ENCODE measurements at regions not wholly inside any gene's neighbourhood (a gene's known extent, or its start where the extent isn't known, plus 50 kb on each side); places are given as distances from the start of the nearest gene placed in this dataset.
A peak's percentile ranks its signal among the peaks of the same experiment; 100 is the strongest.

DNA sequence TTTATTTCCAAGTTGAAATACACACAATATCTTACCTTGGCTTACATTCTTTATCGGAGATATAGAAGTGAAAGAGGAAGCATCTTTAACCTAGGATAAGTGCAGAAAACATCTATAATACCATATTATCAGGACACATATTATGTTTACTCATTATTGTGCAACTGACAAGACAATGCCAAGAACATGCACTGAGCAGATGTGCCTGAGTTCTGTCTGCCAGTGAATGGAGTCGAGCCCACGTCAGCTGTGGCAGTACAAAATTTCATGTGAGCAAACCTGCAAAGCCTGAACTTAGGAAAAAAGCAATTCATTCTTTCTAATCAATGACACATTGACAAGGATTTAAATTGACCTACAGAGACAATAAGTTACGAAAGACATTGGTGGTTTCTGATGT, 154.4 kb downstream of the AXIN2 start:
- DNase-seq = no peak

DNA sequence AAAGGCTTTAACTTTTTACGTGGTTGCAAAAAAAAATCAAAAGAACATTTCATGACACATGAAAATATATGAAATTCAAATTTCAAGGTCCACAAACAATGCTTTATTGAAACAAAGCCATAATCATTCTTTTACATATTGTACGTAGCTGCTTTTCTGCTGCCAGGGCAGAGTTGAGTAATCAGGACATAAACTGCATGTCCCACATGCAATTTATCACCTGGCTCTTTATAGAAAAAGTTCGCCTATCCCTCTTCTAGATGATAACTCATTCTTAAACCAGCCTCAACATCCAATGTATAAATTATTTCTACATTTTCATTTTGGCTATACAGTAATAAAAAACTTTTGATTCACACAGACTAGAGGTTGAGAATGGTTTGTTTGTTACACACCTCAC, 154.9 kb downstream of the AXIN2 start:
- DNase-seq = no peak

DNA sequence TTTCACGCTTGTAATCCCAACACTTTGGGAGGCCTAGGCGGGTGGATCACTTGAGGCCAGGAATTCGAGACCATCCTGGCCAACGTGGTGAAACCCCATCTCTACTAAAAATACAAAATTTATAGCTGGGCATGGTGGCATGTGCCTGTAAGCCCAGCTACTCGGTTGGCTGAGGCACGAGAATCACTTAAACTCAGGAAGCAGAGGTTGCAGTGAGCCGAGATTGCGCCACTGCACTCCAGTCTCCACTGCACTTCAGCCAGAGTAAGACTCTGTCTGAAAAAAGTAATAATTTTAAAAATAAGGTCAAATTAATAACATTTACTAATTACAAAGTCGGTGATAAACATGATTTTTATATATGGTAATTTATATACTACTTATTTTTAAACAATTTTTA, 155.9 kb downstream of the AXIN2 start:
- DNase-seq = no peak

DNA sequence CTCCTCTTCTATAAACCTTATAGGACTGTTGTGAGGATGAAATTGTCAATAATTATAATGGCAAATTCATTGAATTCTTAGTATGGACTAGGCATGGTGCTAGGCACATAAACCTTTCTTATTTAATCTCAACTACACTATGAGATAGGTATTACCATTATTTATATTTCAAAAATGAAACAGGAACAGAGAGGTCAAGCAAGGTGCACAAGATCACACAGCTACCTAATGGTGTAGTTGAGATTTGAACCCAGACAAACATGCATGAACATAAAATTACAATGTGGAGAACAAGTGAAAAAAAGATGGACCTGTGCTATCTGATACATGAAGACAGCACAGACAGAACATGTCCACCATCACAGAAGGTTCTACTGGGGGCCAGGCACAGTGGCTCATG, 156.7 kb downstream of the AXIN2 start:
- DNase-seq = no peak

DNA sequence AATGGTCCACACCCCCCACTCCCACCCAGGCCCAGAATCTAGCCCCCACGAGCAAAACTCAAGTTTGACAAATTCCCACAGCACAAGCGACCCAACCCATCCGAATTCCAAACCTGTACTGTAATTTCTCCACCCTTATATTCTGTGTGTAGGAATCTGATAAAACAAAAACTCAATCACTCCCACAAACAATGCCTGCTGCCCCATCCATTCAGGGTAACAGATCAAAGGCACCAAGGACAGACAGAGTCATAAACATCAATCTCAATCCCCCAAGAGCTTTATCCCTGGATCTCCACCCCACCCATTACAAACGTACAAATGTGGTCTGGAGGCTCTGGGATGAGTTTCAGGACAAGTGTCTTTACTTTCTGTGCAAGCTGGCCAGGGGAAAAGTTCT, 157.8 kb downstream of the AXIN2 start:
- DNase-seq = no peak

DNA sequence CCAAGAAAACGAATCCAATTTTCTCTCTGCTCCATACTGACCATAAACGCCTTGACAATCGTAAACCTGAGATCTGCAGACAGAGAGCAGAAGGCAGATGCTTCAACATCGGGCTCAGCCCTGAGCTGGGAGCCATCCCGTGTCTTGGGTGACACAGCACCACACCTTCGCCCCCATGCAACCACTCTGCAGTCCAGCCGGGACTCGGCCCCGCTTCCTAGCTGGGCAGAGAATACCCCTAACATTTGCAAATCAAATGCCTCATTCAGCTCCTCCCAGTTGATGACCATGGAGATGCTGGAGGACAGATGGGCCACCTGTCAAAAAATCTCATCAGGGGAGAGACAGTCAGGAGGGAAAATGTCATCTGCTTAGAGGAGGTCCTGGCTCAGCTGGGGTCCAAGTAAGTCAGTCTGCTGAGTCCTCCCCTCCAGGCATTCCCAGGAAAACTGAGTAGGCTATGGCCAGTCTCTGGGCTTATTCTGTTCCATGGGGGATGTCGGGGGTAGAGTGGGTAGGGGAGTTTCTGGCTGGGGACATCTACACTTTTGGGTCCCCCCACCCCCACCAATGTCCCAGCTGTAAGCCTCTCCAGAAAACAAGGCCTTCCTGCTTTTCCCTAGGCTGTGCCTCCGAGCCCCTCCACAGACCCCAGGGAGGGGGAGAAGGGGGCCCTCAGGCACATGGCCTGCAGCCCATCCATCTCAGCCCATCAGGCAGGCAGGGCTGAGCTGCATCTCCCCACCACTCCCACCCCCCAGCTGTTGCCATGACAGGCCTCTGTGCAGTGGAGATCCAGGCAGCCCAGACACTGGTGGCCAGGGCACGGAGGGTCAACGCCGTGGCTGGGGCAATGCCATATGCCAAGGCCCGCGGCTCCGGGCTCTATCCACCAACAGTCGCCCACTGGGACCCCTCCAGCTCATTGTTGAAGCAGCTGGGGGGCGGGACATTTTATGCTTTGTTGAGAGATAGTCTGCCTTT, 158.6 kb downstream of the AXIN2 start:
- DNase-seq = no peak

DNA sequence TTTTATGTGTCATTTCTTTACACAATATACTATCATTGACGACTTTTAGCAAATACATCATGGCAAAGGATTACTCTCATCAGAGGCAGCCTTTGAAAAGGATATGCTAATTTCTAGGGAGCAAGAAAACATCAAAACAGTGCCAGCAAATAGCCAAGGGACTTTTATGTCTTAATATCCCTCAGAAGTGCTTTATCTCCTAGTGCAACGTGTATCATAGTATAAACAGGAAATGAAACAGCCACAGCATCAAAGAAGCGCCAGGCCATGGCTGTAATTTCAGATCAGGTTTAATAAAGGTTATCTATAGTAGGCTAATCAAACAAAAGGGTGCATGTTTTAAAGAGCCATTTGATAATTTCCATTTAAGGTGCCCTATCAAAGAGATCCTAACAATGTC, 159.9 kb downstream of the AXIN2 start:
- DNase-seq = no peak

DNA sequence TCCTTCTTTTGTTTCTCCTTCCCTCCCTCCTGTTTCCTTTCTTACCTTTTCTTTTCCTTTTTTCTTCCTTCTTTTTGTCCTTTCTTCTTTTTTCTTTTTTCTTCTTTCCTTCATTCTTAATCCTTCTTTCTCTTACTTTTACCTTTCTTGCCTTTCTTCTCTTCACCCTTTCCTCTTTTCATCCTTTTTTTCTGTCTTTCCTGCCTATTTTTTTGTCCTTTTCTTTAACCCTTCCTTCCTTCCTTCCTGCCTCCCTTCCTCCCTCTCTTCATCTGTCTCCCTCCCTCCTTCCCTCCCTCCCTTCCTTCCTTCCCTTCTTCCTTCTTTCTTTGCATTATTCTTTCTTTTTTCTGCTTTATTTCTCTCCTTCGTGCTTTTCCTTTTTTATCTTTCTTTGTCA, 160.7 kb downstream of the AXIN2 start:
- DNase-seq = no peak

DNA sequence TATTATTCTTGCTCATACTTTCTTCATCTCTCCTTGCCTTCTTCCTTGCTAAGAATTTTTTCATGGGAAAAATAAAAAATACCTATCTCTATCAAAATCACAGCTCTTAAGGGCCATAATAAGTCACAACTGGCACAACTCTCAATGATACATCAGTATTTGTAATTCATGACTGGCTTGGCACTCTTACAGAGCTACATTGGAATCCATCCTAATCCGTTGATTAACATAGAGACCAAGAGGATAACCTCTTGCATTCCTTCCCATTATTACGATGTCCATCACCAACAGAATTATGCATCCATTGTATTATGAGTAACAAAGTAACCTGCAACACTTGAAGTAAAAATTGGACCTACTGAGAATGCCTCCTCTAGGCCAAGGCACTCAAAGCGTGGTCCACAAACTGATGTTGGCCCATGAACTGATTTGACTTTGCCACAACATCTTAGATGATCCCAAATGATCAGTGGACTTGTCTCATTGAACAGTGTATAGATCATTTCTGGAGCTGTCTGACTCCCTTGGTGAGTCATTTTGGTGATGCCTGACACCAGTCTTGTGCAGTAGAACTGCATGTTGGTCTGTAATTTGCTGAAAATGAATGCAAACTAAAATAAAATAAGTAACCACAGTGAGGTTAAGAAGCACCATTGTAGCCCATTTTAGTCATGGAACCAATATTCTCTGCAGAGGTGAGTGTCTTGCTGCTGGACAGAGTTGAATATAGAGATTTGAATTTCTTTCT, 163.2 kb downstream of the AXIN2 start:
- no peak for DNase-seq

DNA sequence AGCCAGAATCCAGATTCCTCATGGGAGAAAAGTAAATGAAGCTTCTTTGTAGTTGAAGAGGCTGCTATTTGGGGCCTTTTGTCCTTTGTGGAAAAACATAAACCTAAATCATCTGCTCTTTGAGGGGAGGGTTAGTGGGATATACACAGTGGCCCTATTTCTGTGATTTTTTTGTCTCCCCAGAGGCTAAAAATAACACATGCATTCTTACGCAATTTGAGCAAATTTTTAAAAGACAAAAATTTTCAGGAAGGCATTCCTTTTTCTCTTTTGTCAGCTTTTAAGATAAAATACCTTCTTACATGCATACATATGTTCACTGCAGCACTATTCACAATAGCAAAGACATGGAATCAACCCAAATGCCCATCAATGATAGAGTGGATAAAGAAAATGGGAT, 165.5 kb downstream of the AXIN2 start:
- no peak for DNase-seq

DNA sequence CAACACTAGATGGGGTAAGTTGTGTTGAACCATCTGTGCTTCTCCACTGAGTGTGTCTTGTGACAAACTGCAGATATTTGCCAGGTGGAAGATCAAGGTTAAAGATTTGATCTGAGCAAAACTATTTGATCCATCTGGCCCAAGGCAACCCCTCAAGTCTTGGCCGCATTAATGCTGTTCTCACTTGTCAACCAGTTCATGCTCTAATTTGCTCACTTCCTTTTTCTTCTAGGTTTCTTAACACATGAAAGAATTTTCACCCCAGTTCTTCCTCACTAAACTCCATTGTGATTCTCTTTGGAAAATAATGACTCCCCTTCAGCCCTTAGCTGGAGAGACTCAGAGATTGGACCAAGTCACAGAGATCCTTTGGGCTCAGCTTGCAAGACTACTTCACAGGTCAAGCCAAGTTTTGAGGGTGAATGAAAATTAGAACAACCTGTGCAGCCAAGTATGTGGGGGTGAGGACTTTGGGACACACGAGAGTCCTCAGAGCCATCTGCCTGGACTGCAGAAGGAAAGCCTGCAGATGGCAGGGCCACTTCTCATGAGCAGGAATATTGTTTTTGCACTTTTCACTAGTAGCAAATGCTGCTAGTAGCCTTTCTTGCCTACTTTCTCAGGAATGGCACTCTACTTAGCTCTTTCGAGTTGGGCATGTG, 166.5 kb downstream of the AXIN2 start:
- DNase-seq = no peak

DNA sequence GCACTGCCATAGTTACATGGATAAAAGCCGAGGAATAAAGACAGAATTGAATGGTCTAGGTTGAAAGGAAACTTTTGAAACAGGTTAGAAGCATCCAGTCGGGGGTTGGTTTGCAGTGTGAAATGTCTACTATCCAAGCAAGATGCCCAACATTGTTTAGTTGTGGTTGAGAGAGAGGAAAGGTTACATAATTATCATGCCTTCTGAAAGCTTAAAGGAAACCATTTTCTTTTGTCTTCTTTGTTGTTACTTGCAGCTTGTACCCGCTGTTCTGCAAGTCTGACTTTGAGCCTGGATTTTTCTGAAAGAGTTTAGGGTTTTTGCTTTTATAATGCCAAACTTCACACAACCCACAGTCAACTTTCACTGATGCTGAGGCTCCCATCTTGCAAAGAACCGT, 167.9 kb downstream of the AXIN2 start:
- no peak for DNase-seq

DNA sequence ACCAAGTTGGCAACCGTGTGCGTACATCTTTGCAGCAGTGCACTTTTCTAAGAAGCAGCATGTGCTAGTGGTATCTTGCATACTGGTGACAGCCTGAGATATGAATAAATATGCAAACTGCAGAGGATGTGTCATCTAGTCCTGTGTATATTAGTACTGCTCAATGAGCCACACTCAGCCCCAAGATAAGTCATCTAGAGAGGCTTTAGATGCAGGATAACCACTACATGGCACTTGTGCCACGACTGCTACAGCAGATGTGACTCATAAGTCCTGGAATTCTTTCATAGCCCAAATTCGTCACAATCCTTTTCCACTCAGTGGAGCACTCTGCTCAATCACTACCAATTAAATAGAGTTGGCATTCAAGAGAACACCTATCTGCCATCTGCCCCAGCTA, 171.5 kb downstream of the AXIN2 start:
- peak in 1 of 56 donors; percentile 3 for DNase-seq

DNA sequence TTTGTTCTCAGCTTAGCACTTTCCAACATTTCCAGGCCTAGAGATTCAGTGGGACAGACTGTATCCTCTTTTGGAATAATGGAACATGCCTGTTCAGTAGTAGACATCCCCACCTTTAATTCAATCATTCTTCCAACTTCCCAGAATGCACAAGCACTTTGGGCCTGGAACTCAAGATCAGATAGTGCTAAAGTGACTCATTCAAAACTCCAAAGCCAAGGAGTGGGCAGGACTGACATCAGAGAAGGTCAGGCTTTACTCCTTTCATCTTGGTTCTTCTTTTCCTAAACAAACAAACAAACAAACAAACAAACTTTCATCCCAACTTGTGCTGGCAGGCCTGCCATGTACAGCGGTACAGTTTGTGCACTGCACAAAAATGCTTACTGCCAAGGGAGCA, 172.0 kb downstream of the AXIN2 start:
- no peak for DNase-seq

DNA sequence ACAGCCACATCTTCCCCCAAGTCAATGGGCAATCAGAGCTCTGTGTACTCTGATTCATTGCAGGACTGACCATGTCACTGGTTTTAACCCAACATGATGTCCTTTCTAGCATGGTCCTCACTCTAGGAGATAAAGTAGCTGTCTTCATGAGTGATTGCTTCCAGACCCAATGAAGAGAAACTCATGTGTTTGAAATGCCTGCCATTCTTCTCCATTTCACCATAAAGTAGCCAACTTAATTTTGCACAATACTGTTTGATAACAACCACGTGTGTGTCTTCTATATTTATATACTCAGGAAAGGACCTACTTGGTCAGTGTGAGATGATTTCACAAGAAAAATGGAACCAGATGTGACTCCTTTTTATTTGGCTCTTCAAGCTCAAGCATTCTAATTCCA, 172.5 kb downstream of the AXIN2 start:
- no peak for DNase-seq

DNA sequence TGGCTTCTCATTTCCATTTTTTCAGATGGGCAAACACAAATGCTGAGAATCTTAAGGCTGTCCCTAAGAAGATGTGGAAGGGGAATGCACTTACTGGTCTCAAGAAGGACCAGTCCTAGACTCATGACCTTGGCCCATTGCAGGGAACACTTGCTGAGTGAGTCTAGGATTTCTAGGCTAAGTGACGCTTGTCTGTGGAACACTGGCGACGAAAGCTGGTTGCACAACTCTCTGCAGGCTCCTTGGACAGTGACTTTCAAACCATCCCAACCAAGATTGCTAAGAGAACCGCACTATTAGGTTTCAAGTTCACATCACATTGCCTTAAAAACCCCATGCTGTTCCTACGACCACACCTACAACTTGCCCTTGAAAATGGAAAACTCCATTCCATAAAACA, 174.1 kb downstream of the AXIN2 start:
- no peak for DNase-seq

DNA sequence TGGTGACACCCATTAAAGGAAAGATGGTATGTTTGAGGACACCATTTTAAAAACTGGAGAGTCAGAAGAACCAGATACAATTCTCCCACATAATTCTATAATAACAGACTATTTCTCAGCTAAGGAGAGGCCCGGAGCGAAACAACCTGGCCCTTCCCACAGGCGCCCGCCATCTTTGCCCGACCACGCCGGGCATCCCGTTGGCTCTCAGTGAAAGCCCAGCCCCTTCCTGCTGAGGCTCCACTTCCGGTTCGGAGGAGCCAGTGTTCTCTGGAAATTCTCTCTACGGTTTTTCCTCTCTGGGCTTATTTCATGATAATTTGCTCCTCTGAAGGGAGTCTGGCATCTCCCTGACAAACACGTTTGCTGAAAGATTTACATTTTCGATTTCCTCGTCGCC, 175.7 kb downstream of the AXIN2 start:
- no peak for DNase-seq

DNA sequence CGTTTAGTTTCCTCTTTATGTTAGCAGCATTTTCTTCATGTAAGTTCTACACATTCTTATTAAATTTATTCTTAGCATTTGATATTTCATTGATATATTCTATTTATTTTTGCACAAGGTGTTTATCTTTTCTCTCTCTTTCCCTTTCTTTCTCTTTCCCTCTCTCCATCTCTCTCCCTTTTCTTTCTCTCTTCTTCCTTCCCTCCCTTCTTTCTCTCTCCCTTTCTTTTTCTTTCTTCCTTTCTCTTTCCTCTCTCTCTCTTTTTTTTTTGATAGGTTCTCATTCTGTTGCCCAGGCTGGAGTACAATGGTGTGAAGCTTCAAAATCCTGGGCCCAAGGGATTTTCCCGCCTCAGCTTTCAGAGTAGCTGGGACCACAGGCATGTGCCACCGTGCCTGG, 176.4 kb downstream of the AXIN2 start:
- no peak for DNase-seq

DNA sequence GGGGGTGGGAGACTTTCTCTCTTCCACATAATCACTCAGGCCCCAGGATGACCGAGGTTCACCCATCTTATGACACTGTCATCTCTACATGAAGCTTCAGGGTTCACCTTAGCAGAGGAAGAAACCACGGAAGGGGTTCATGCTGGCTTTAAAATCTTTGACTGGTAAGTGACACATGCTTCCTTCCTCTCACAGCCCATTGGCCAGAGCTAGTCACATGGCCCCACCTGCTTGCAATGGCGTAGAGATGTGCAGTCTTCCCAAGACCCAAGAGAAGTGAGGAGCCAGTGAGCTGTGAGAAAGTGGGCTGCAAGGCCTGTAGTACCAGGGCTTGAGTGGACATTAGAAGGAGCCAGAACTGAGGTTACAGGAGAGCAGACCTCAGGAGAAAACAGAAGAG, 180.3 kb downstream of the AXIN2 start:
- no peak for DNase-seq

DNA sequence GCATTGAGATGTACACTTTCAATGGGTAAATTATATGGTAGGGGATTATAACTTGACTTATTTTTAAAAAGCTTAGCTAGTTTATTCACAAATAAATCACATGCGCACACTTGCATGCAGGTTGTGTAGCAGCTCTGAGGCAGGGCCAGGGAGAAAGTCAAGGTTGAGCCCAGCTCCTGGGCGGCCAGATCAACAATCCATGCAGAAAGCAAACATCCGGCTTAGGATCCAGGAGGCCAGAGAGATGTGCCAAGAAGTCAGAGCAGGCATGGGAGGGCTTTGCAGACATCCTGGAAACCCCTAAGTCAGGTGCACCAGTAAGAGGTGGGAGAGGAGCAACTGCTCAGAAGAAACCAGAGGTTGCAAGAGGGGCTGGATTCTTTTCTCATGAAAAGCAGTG, 186.5 kb downstream of the AXIN2 start:
- DNase-seq = no peak

DNA sequence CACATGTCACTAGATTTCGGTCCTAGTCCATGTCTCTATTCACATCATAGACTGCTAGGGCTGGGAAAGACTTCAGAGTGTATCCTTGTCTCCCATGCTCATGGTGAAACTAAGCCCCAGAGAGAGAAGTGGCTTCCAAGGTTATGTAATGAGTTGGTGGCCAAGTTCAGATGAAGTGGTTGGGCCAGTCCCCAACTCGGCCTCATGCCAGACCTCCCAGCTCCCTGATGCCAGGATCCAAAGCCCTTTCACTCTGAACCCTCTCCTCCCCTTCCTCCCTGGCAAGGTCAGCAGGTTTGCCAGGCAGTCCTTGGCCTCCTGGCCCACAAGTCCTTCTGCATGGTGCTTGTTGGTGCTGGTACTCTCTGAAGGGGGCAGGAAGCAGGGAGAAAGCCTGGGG, 189.7 kb downstream of the AXIN2 start:
- peak in 14 of 56 donors; percentile 1 to 18 (median 10) for DNase-seq

DNA sequence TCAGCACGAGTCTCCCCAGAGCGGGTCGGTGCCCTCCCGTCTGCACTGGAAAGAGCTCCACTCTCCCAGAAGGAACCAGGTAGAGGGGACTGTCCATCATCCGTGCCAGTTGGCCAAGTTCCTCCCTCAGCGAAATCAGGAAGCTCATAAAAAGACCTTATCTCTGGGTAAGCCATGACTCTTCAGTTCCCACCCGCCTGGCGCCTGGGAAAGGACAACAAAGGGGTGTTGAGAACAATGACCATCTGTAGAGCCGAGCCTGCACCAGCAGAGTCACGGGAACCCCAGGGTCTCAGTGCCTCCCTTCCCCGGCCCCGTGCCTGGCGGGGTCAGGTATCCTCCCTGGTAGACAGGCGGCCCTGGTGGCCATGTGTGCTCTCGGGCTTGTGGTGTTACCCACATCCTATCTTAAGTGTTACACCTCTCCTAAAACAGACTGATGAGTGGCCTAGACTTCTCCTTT, 190.7 kb downstream of the AXIN2 start:
- no peak for DNase-seq
